Upper lobe of right lung (tissue), 1 donor: ENCODE measurements at regions not wholly inside any gene's neighbourhood (a gene's known extent, or its start where the extent isn't known, plus 50 kb on each side); places are given as distances from the start of the nearest gene placed in this dataset.
"Not testable (repeated sequence)": the region's sequence is repeated elsewhere in the genome, so short reads cannot be mapped to it uniquely, and the experiment has no call there.

Experiments
- ATAC-seq: fragments of 200-7000 bp; cut with Tn5 transposase; one replicate; pipeline ENCODE4 v1.9.1; 2020; ENCODE audit warnings: mild to moderate bottlenecking, moderate library complexity
- DNase-seq: peaks from one replicate; pipeline ENCODE4 v3.0.0-alpha.2; 2020
- H3K27ac ChIP-seq: fragments of 200-600 bp; one replicate; pipeline ENCODE4 v1.8.0; 2022
- H3K27me3 ChIP-seq: fragments of 200-600 bp; one replicate; pipeline ENCODE4 v1.8.0; 2022; ENCODE audit warnings: mild to moderate bottlenecking
- H3K36me3 ChIP-seq: fragments of 200-600 bp; one replicate; pipeline ENCODE4 v1.8.0; 2022
- H3K4me1 ChIP-seq: fragments of 200-600 bp; one replicate; pipeline ENCODE4 v1.8.0; 2022
- H3K4me3 ChIP-seq: fragments of 200-600 bp; one replicate; pipeline ENCODE4 v1.8.0; 2022; ENCODE audit warnings: mild to moderate bottlenecking
- H3K9me3 ChIP-seq: fragments of 200-600 bp; one replicate; pipeline ENCODE4 v1.8.0; 2022
- CTCF ChIP-seq: fragments of 200-600 bp; IDR thresholded peaks from one replicate; pipeline ENCODE4 v1.8.0; 2022; ENCODE audit warnings: antibody characterized with exemption
- intact Hi-C: fragments of 100-400 bp; cut with DNase I; formaldehyde crosslinking; loops from one replicate; pipeline ENCODE4 v1.11.0; 2022
- donor health status: DM: no; HTN: yes; CAD: no; lungs with severe emphysema.

GRCh38 chr5:42943931-42944631, 96.0 kb downstream of the ANXA2R start:
- Histone ChIP-seq H3K9me3 (no peaks in the 10 kb centered on the region), H3K4me1 (no peaks in the 10 kb centered on the region), H3K27me3 (peaks cover 55% of the 10 kb centered on the region), H3K36me3 (no peaks in the 10 kb centered on the region), H3K4me3 (no peak overlapping the region), H3K27ac (no peak overlapping the region)
- intact Hi-C loops, result no loop called here
- no peak for DNase-seq
- no peak for ATAC-seq
- no peak for TF ChIP-seq CTCF

- H3K4me3 ChIP-seq, result no peak overlapping the region
- no peak overlapping the region for H3K27ac ChIP-seq
- ATAC-seq (no peak), DNase-seq (no peak)
- intact Hi-C loops, result no loop called here
- no peak for TF ChIP-seq CTCF
- no peaks in the 10 kb centered on the region for H3K36me3 ChIP-seq
- peaks cover 27% of the 10 kb centered on the region for H3K27me3 ChIP-seq
- no peaks in the 10 kb centered on the region for H3K9me3 ChIP-seq
- H3K4me1 ChIP-seq, result no peaks in the 10 kb centered on the region
These were observed 99.3 kb downstream of the ANXA2R start for GRCh38 chr5:42940853-42941252.

GRCh38 chr5:42932011-42932410, 108.1 kb downstream of the ANXA2R start:
- H3K9me3 ChIP-seq, ATAC-seq, H3K27me3 ChIP-seq, intact Hi-C loops, H3K4me3 ChIP-seq, H3K36me3 ChIP-seq, DNase-seq, H3K4me1 ChIP-seq, H3K27ac ChIP-seq: not testable (repeated sequence)

GRCh38 chr5:42931451-42931850, 108.7 kb downstream of the ANXA2R start:
- H3K4me3 ChIP-seq, intact Hi-C loops, H3K27ac ChIP-seq, H3K9me3 ChIP-seq, H3K36me3 ChIP-seq, H3K4me1 ChIP-seq, DNase-seq, ATAC-seq, H3K27me3 ChIP-seq: not testable (repeated sequence)

- no peak for ATAC-seq
- Histone ChIP-seq H3K27me3 (no peaks in the 10 kb centered on the region), H3K27ac (no peak overlapping the region), H3K9me3 (no peaks in the 10 kb centered on the region), H3K36me3 (no peaks in the 10 kb centered on the region), H3K4me3 (no peak overlapping the region), H3K4me1 (no peaks in the 10 kb centered on the region)
- no peak for DNase-seq
- intact Hi-C loops, result no loop called here
- TF ChIP-seq CTCF, result no peak
These were observed 109.2 kb downstream of the ANXA2R start for GRCh38 chr5:42930934-42931333.

GRCh38 chr5:42929871-42930270, 110.2 kb downstream of the ANXA2R start:
- intact Hi-C loops, result no loop called here

More at GRCh38 chr5:42929871-42930270, 110.2 kb downstream of the ANXA2R start:
- no peaks in the 10 kb centered on the region for H3K9me3 ChIP-seq
- DNase-seq (no peak), ATAC-seq (no peak)
- TF ChIP-seq CTCF, result no peak
- no peaks in the 10 kb centered on the region for H3K36me3 ChIP-seq
- H3K4me3 ChIP-seq, result no peak overlapping the region
- H3K4me1 ChIP-seq, result no peaks in the 10 kb centered on the region
- no peaks in the 10 kb centered on the region for H3K27me3 ChIP-seq
- no peak overlapping the region for H3K27ac ChIP-seq
